ENCODE measurements at regions not wholly inside any gene's neighbourhood (a gene's known extent, or its start where the extent isn't known, plus 50 kb on each side); places are given as distances from the start of the nearest gene placed in this dataset.

GRCh38 chr1:198472997-198473396, 67.5 kb downstream of the ATP6V1G3 start:
- POLR2A ChIA-PET = no interaction called here

More at GRCh38 chr1:198472997-198473396, 67.5 kb downstream of the ATP6V1G3 start:
- H3K79me2 ChIP-seq (ENCODE audit: control insufficient read depth, insufficient read depth, low read length) = no peaks in the 10 kb centered on the region
- H3K27me3 ChIP-seq (ENCODE audit: control insufficient read depth in 2 of 2, insufficient read depth in 2 of 2, low read length in 2 of 2) = no peaks in the 10 kb centered on the region
- no peaks in the 10 kb centered on the region for H3K9me1 ChIP-seq (replicated peaks; ENCODE audit: control insufficient read depth, extremely low read depth, insufficient read depth, low read length)
- H2AFZ ChIP-seq (ENCODE audit: low read depth, low read length) = no peak overlapping the region
- BruUV-seq (replicated peaks) = no TSS peak
- no peaks in the 10 kb centered on the region for H3K36me3 ChIP-seq (ENCODE audit: control insufficient read depth in 2 of 2, extremely low read depth in 1 of 2, insufficient read depth in 2 of 2, low read length in 2 of 2)
- H3K4me3 ChIP-seq (replicated peaks in 1 of 3; ENCODE audit: insufficient read depth in 1 of 3, low read depth in 1 of 3, low read length in 3 of 3) = no peak overlapping the region
- TF ChIP-seq FOS (IDR thresholded peaks at IDR 0.05; ENCODE audit: borderline replicate concordance, insufficient read depth, low read length) = no peak
- TF ChIP-seq EZH2 (IDR thresholded peaks at IDR 0.05; ENCODE audit: borderline replicate concordance, low read depth, low read length, severe bottlenecking) = no peak
- TF ChIP-seq GATA2 (IDR thresholded peaks at IDR 0.05; ENCODE audit: insufficient read depth, insufficient read length, low read depth, low read length) = no peak
- no peak for TF ChIP-seq MAX (IDR thresholded peaks at IDR 0.05; ENCODE audit: insufficient read depth, insufficient read length)
- TF ChIP-seq, protein P1, sequence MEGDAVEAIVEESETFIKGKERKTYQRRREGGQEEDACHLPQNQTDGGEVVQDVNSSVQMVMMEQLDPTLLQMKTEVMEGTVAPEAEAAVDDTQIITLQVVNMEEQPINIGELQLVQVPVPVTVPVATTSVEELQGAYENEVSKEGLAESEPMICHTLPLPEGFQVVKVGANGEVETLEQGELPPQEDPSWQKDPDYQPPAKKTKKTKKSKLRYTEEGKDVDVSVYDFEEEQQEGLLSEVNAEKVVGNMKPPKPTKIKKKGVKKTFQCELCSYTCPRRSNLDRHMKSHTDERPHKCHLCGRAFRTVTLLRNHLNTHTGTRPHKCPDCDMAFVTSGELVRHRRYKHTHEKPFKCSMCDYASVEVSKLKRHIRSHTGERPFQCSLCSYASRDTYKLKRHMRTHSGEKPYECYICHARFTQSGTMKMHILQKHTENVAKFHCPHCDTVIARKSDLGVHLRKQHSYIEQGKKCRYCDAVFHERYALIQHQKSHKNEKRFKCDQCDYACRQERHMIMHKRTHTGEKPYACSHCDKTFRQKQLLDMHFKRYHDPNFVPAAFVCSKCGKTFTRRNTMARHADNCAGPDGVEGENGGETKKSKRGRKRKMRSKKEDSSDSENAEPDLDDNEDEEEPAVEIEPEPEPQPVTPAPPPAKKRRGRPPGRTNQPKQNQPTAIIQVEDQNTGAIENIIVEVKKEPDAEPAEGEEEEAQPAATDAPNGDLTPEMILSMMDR (IDR thresholded peaks at IDR 0.05; ENCODE audit: extremely low read depth in 1 of 2, insufficient read depth in 1 of 2, low read depth in 1 of 2, low read length in 2 of 2) = no peak
- no peak for TF ChIP-seq JUN (IDR thresholded peaks at IDR 0.05; ENCODE audit: borderline replicate concordance, insufficient read depth, insufficient read length, low read depth)
- no peak for TF ChIP-seq POLR2AphosphoS5 (IDR thresholded peaks at IDR 0.05; ENCODE audit: insufficient read depth, low read depth, low read length)
- no peak for TF ChIP-seq POLR2A (IDR thresholded peaks at IDR 0.05; ENCODE audit: low read depth, low read length)
- no peak for TF ChIP-seq MYC (IDR thresholded peaks at IDR 0.05; ENCODE audit: low read depth, low read length)
- dilution Hi-C loops (cut with MboI; ENCODE audit: extremely low pct_ligation_motif_present, low sequenced_read_pairs) = no loop called here
- no peaks in the 10 kb centered on the region for H3K4me1 ChIP-seq (ENCODE audit: control insufficient read depth, extremely low read depth, insufficient read depth, low read length)
- no peaks in the 10 kb centered on the region for H4K20me1 ChIP-seq (replicated peaks; ENCODE audit: control insufficient read depth, extremely low read depth, insufficient read depth, low read length)
- no peak for DNase-seq (ENCODE audit: low read depth, low spot score)
- no peak overlapping the region for H3K27ac ChIP-seq (ENCODE audit: insufficient read depth, low read depth, low read length)
- FAIRE-seq = no peak
- CTCF ChIA-PET = interaction anchor here (1.4 kb wide), 1 partner anchor 213 kb away, joined by 4 read pairs; no protein-coding TSS in a partner anchor
- intact Hi-C loops (cut with micrococcal nuclease) = no loop called here
- H3K9me3 ChIP-seq (replicated peaks; ENCODE audit: control insufficient read depth, insufficient read depth, low read length) = no peaks in the 10 kb centered on the region
- H3K9ac ChIP-seq (replicated peaks; ENCODE audit: extremely low read depth, insufficient read depth, low read length) = no peak overlapping the region
- no peak overlapping the region for H3K4me2 ChIP-seq (ENCODE audit: insufficient read depth, low read length)
